Gastroesophageal sphincter (tissue), 3 donors: ENCODE measurements at regions not wholly inside any gene's neighbourhood (a gene's known extent, or its start where the extent isn't known, plus 50 kb on each side); places are given as distances from the start of the nearest gene placed in this dataset.

Source experiments
- CTCF ChIP-seq, 4 experiments: fragments of 200-600 bp in 2 of 4; fragments of 450-650 bp in 2 of 4; sonication (generic) in 1 of 4; IDR thresholded peaks; one replicate each; pipeline ENCODE4 v1.5.1; 2017 to 2019; ENCODE audit warnings: antibody characterized with exemption in 4 of 4, mild to moderate bottlenecking in 2 of 4, moderate library complexity in 2 of 4
- POLR2AphosphoS5 ChIP-seq: sonication (generic); formaldehyde crosslinking; IDR thresholded peaks from one replicate; pipeline ENCODE4 v1.6.1; 2017; ENCODE audit warnings: antibody characterized with exemption

DNA sequence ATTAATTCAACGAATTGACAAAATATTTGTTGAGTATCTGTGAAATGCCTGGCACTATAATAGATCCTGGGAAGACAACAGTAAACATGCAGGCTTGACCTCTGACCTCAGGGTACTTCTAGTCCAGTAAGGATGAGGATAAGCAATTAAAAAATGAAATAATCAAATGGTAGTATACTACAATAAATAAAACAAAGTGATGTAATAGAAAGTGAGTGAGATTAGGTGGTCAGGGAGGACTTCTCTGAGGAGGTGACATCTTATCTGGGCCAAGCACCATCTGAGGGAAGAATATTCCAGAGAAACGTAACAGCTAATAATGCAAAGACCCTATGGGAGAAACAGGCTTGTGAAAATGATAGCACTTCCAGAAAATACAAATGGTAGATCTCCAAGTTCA is 50.1 kb upstream of the RHOBTB1 start:
- TF ChIP-seq POLR2AphosphoS5 (no peak), CTCF (IDR thresholded peaks at IDR 0.05) (no peak)
